B cell (primary cell): ENCODE measurements at regions not wholly inside any gene's neighbourhood (a gene's known extent, or its start where the extent isn't known, plus 50 kb on each side); places are given as distances from the start of the nearest gene placed in this dataset.

Source experiments
- ATAC-seq: fragments of 200-7000 bp; cut with Tn5 transposase; one replicate; pipeline ENCODE4 v1.10.0; 2021; ENCODE audit warnings: low read depth, mild to moderate bottlenecking, moderate number of reproducible peaks, moderate library complexity
- CTCF ChIA-PET: fragments of 350-600 bp; sonication (Branson Sonifier 250); formaldehyde crosslinking; loops from one replicate; lab custom pipeline; 2021; ENCODE audit warnings: antibody characterized with exemption, inconsistent platforms; lab: Charles Lee
- POLR2A ChIA-PET: fragments of 350-600 bp; sonication (Branson Sonifier 250); formaldehyde crosslinking; loops from one replicate; lab custom pipeline; 2021; ENCODE audit warnings: antibody characterized with exemption; lab: Charles Lee
- DNase-seq: peaks from one replicate; pipeline ENCODE4 v3.0.0; 2013
- H2AFZ ChIP-seq: 2 replicates; pipeline ENCODE4 v1.6.1; 2012; ENCODE audit warnings: mild to moderate bottlenecking, low read depth, low read length; ENCODE audit not compliant: insufficient read depth, poor library complexity, severe bottlenecking
- H3K27ac ChIP-seq, 2 donors: 1 replicate in 1 of 2; 2 replicates in 1 of 2; pipeline ENCODE4 v1.5.1; 2012 to 2013; ENCODE audit warnings: low read length in 2 of 2, mild to moderate bottlenecking in 2 of 2, moderate library complexity in 1 of 2
- H3K27me3 ChIP-seq, 4 experiments: fragments of 200-600 bp in 1 of 4; sonication (generic) in 1 of 4; replicated peaks in 1 of 4; 1 replicate in 2 of 4; 2 replicates in 2 of 4; pipeline versions ENCODE4 v1.6.1 to v1.7.0; 2013 to 2016; ENCODE audit warnings: low read length in 3 of 4, mild to moderate bottlenecking in 2 of 4, mixed read lengths in 1 of 4, moderate library complexity in 1 of 4; ENCODE audit not compliant: insufficient read depth in 4 of 4, control insufficient read depth in 3 of 4; ENCODE audit errors: control extremely low read depth in 1 of 4
- H3K36me3 ChIP-seq, 2 experiments: replicated peaks in 1 of 2; 1 replicate in 1 of 2; 2 replicates in 1 of 2; pipeline versions ENCODE4 v1.6.1 to v1.7.1; 2013; ENCODE audit warnings: low read length in 1 of 2; ENCODE audit not compliant: insufficient read depth in 2 of 2, control insufficient read depth in 1 of 2; ENCODE audit errors: control extremely low read depth in 1 of 2, extremely low read depth in 1 of 2
- H3K4me1 ChIP-seq, 2 donors: fragments of 200-600 bp in 1 of 2; sonication (generic) in 1 of 2; 1 replicate in 1 of 2; 2 replicates in 1 of 2; pipeline versions ENCODE4 v1.5.1 to v1.6.1; 2013 to 2017; ENCODE audit warnings: low read length in 2 of 2; ENCODE audit not compliant: control insufficient read depth in 2 of 2, insufficient read depth in 2 of 2
- H3K4me2 ChIP-seq: replicated peaks from 2 replicates; pipeline ENCODE3; 2012; ENCODE audit warnings: mild to moderate bottlenecking, low read depth, low read length; ENCODE audit not compliant: poor library complexity, severe bottlenecking
- H3K4me3 ChIP-seq, 5 experiments: fragments of 200-600 bp in 1 of 5; sonication (generic) in 1 of 5; 1 replicate in 3 of 5; 2 replicates in 2 of 5; pipeline versions ENCODE4 v1.5.1 to v1.7.0; 2011 to 2016; ENCODE audit warnings: low read length in 4 of 5, mild to moderate bottlenecking in 4 of 5, low read depth in 2 of 5, control low read depth in 1 of 5, moderate library complexity in 1 of 5; ENCODE audit not compliant: insufficient read depth in 1 of 5; ENCODE audit errors: control extremely low read depth in 1 of 5, extremely low read depth in 1 of 5
- H3K79me2 ChIP-seq: fragments of 200-600 bp; sonication (generic); one replicate; pipeline ENCODE4 v1.6.0; 2016; ENCODE audit warnings: low read length; ENCODE audit not compliant: control insufficient read depth, insufficient read depth
- H3K9ac ChIP-seq: fragments of 200-600 bp; sonication (generic); 2 replicates; pipeline ENCODE4 v1.6.1; 2017; ENCODE audit warnings: mild to moderate bottlenecking, low read length, moderate library complexity
- H3K9me3 ChIP-seq, 3 donors: one replicate each; pipeline versions ENCODE4 v1.6.1 to v1.7.1; 2013; ENCODE audit warnings: low read length in 2 of 3; ENCODE audit not compliant: control insufficient read depth in 2 of 3, insufficient read depth in 1 of 3; ENCODE audit errors: control extremely low read depth in 1 of 3
- H4K20me1 ChIP-seq: 2 replicates; pipeline ENCODE4 v1.6.0; 2012; ENCODE audit warnings: mild to moderate bottlenecking, low read length; ENCODE audit not compliant: insufficient read depth, control insufficient read depth, poor library complexity, severe bottlenecking
- H3K27ac Mint-ChIP-seq: one replicate; pipeline ENCODE4 v1.8.0; 2021; ENCODE audit warnings: mixed read lengths
- H3K27me3 Mint-ChIP-seq: one replicate; pipeline ENCODE4 v1.8.0; 2021; ENCODE audit warnings: mixed read lengths
- H3K4me1 Mint-ChIP-seq: one replicate; pipeline ENCODE4 v1.8.0; 2021; ENCODE audit warnings: mixed read lengths
- H3K4me3 Mint-ChIP-seq: one replicate; pipeline ENCODE4 v1.8.0; 2021; ENCODE audit warnings: mixed read lengths
- H3K9me3 Mint-ChIP-seq: one replicate; pipeline ENCODE4 v1.8.0; 2022; ENCODE audit warnings: mixed read lengths; ENCODE audit not compliant: insufficient read depth
- EZH2 ChIP-seq: IDR thresholded peaks from 2 replicates; pipeline ENCODE4 v1.6.1; 2012; ENCODE audit warnings: borderline replicate concordance, low read depth, mild to moderate bottlenecking, moderate library complexity, low read length; ENCODE audit not compliant: insufficient read depth, poor library complexity, severe bottlenecking
- WGBS: methylation state at CpG from one replicate; pipeline ENCODE4 v1.1.5; 2013; ENCODE audit warnings: missing lambda C conversion rate; ENCODE audit not compliant: insufficient coverage; 5-methylcytosine and 5-hydroxymethylcytosine counted together
- intact Hi-C: fragments of 100-400 bp; cut with micrococcal nuclease; formaldehyde crosslinking; loops from one replicate; pipeline ENCODE4 v1.10.0; 2022
- TF ChIP-seq, protein P1 (sequence below): fragments of 200-600 bp; IDR thresholded peaks from one replicate; pipeline ENCODE4 v1.8.0; 2022; ENCODE audit warnings: antibody characterized with exemption, mild to moderate bottlenecking

- Mint-ChIP-seq H3K9me3 (peaks cover 7% of the 10 kb centered on the region), H3K27ac (no peak overlapping the region), H3K4me3 (no peak overlapping the region), H3K4me1 (no peaks in the 10 kb centered on the region), H3K27me3 (peaks cover 3% of the 10 kb centered on the region)
- WGBS: no CpG with 5 or more reads among the region's 1 CpG
- CTCF ChIA-PET: no interaction called here
- Histone ChIP-seq H2AFZ (no peak overlapping the region), H3K27ac (no peak overlapping the region), H3K79me2 (no peaks in the 10 kb centered on the region), H3K9ac (no peak overlapping the region), H3K36me3 (no peaks in the 10 kb centered on the region), H3K4me1 (no peaks in the 10 kb centered on the region), H4K20me1 (no peaks in the 10 kb centered on the region), H3K27me3 (no peaks in the 10 kb centered on the region), H3K9me3 (no peaks in the 10 kb centered on the region), H3K4me3 (no peak overlapping the region), H3K4me2 (no peak overlapping the region)
- TF ChIP-seq EZH2: no peak
- TF ChIP-seq, protein P1, sequence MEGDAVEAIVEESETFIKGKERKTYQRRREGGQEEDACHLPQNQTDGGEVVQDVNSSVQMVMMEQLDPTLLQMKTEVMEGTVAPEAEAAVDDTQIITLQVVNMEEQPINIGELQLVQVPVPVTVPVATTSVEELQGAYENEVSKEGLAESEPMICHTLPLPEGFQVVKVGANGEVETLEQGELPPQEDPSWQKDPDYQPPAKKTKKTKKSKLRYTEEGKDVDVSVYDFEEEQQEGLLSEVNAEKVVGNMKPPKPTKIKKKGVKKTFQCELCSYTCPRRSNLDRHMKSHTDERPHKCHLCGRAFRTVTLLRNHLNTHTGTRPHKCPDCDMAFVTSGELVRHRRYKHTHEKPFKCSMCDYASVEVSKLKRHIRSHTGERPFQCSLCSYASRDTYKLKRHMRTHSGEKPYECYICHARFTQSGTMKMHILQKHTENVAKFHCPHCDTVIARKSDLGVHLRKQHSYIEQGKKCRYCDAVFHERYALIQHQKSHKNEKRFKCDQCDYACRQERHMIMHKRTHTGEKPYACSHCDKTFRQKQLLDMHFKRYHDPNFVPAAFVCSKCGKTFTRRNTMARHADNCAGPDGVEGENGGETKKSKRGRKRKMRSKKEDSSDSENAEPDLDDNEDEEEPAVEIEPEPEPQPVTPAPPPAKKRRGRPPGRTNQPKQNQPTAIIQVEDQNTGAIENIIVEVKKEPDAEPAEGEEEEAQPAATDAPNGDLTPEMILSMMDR: no peak
- intact Hi-C loops: no loop called here
- POLR2A ChIA-PET: no interaction called here
- ATAC-seq: no peak
- DNase-seq: no peak
Observed at GRCh38 chr7:96400001-96400400, 78.1 kb upstream of the SLC25A13 start.

DNA sequence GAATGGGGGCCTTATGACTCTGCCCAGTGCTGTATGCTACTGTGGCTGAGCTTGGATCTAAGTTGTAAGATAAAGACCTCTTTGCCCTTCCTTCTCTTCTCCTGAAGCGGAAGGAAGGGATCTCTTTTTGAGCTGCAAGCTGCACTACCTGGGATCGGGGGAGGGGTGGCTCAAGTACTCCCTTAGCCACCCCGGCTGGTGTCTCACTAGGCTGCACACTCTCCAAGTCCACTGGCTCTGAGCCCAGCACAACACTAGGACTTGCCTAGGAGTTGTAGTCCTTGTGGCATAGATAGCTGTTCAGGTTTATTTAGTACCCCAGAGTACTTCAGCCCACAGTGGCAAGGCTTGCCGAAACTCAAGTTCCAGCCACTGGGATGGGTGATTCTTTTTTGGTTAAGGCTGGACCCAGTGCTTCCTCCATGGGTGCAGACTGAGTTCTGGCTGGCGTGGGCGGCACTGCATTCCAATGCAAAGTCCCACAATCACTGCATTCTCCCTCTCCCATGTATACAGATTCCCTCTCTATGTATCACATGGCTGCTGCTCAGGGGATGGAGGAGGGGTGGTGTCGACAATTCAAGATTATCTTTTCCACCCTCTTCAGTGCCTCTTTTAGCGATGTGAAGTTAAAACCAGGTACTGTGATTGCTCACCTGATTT lies 76.2 kb upstream of the SLC25A13 start:
- H3K9me3 Mint-ChIP-seq: peaks cover 10% of the 10 kb centered on the region

More for the DNA sequence above, 76.2 kb upstream of the SLC25A13 start:
- ChIA-PET CTCF (no interaction called here), POLR2A (no interaction called here)
- Mint-ChIP-seq H3K27me3 (peaks cover 3% of the 10 kb centered on the region), H3K4me1 (no peaks in the 10 kb centered on the region), H3K27ac (no peak overlapping the region), H3K4me3 (no peak overlapping the region)
- Histone ChIP-seq H3K9me3 (no peaks in the 10 kb centered on the region), H3K4me1 (no peaks in the 10 kb centered on the region), H3K4me3 (no peak overlapping the region), H3K36me3 (no peaks in the 10 kb centered on the region), H3K9ac (no peak overlapping the region), H3K79me2 (no peaks in the 10 kb centered on the region), H2AFZ (no peak overlapping the region), H3K4me2 (no peak overlapping the region), H3K27ac (no peak overlapping the region), H4K20me1 (no peaks in the 10 kb centered on the region), H3K27me3 (no peaks in the 10 kb centered on the region)
- TF ChIP-seq, protein P1: no peak
- no peak for TF ChIP-seq EZH2
- DNase-seq (no peak), ATAC-seq (no peak)
- 94% methylated on average over 2 of the region's 8 CpGs for WGBS
- intact Hi-C loops: no loop called here
